NCI-H1694 treated with DMSO at 0.1 percent for 48 hours (cell line): ENCODE measurements at regions not wholly inside any gene's neighbourhood (a gene's known extent, or its start where the extent isn't known, plus 50 kb on each side); places are given as distances from the start of the nearest gene placed in this dataset.

Source experiments
- DNase-seq: peaks from one replicate; lab custom pipeline; 2025; lab: John Stamatoyannopoulos, UW

- DNase-seq: no peak
Measured at GRCh38 chr7:156222611-156223010, 410.3 kb upstream of the SHH start.

GRCh38 chr7:156222151-156222550 is 409.9 kb upstream of the SHH start:
- DNase-seq: no peak

- no peak for DNase-seq
Measured at GRCh38 chr7:156220701-156221100, 408.4 kb upstream of the SHH start.

- DNase-seq: no peak
Measured at GRCh38 chr7:156220078-156220605, 407.9 kb upstream of the SHH start.

- no peak for DNase-seq
Measured at GRCh38 chr7:156219307-156220077, 407.2 kb upstream of the SHH start.

- no peak for DNase-seq
Measured at GRCh38 chr7:156218544-156219306, 406.5 kb upstream of the SHH start.

- DNase-seq: no peak
Measured at GRCh38 chr7:156217803-156218202, 405.5 kb upstream of the SHH start.

- DNase-seq: no peak
Measured at GRCh38 chr7:156209087-156209486, 396.8 kb upstream of the SHH start.

- no peak for DNase-seq
Measured at GRCh38 chr7:156207306-156207705, 395.0 kb upstream of the SHH start.

- no peak for DNase-seq
Measured at GRCh38 chr7:156206174-156206573, 393.9 kb upstream of the SHH start.

- DNase-seq: no peak
Measured at GRCh38 chr7:156204820-156205219, 392.6 kb upstream of the SHH start.

GRCh38 chr7:156203923-156204322 is 391.7 kb upstream of the SHH start:
- no peak for DNase-seq

- no peak for DNase-seq
Measured at GRCh38 chr7:156198277-156198676, 386.0 kb upstream of the SHH start.

GRCh38 chr7:156196649-156197048 is 384.4 kb upstream of the SHH start:
- no peak for DNase-seq

GRCh38 chr7:156195276-156195675 is 383.0 kb upstream of the SHH start:
- no peak for DNase-seq

- no peak for DNase-seq
Measured at GRCh38 chr7:156194813-156195212, 382.6 kb upstream of the SHH start.

GRCh38 chr7:156192921-156193320 is 380.7 kb upstream of the SHH start:
- no peak for DNase-seq

GRCh38 chr7:156191090-156191489 is 378.8 kb upstream of the SHH start:
- no peak for DNase-seq

GRCh38 chr7:156185076-156185475 is 372.8 kb upstream of the SHH start:
- no peak for DNase-seq

- no peak for DNase-seq
Measured at GRCh38 chr7:156184164-156184563, 371.9 kb upstream of the SHH start.

- DNase-seq: no peak
Measured at GRCh38 chr7:156180451-156181229, 368.4 kb upstream of the SHH start.

GRCh38 chr7:156179872-156180390 is 367.7 kb upstream of the SHH start:
- DNase-seq: no peak
